H9 (cell line): ENCODE measurements at regions not wholly inside any gene's neighbourhood (a gene's known extent, or its start where the extent isn't known, plus 50 kb on each side); places are given as distances from the start of the nearest gene placed in this dataset.

ENCODE experiments used
- DNase-seq: peaks from one replicate; pipeline ENCODE4 v3.0.0-alpha.2; 2017
- H2AFZ ChIP-seq: one replicate; pipeline ENCODE4 v1.6.1; 2013; ENCODE audit warnings: mild to moderate bottlenecking, low read length, control low read depth, moderate library complexity
- H2AK5ac ChIP-seq: 2 replicates; pipeline ENCODE4 v1.6.1; 2013; ENCODE audit warnings: low read length, control low read depth, mixed read lengths; ENCODE audit not compliant: insufficient read length
- H2BK120ac ChIP-seq: one replicate; pipeline ENCODE4 v1.6.1; 2013; ENCODE audit warnings: low read depth, mild to moderate bottlenecking, low read length, control low read depth, inconsistent platforms; ENCODE audit not compliant: poor library complexity, severe bottlenecking
- H2BK12ac ChIP-seq: 2 replicates; pipeline ENCODE4 v1.6.1; 2013; ENCODE audit warnings: low read length, control low read depth, mixed read lengths, low read depth; ENCODE audit not compliant: insufficient read length
- H2BK15ac ChIP-seq: 2 replicates; pipeline ENCODE4 v1.6.1; 2013; ENCODE audit warnings: low read depth, low read length, control low read depth
- H2BK20ac ChIP-seq: one replicate; pipeline ENCODE4 v1.6.1; 2013; ENCODE audit warnings: low read depth, mild to moderate bottlenecking, low read length, control low read depth, inconsistent platforms; ENCODE audit not compliant: poor library complexity, severe bottlenecking
- H2BK5ac ChIP-seq: 2 replicates; pipeline ENCODE4 v1.6.1; 2013; ENCODE audit warnings: low read length, control low read depth, mixed read lengths; ENCODE audit not compliant: insufficient read length
- H3K14ac ChIP-seq: 2 replicates; pipeline ENCODE4 v1.6.1; 2013; ENCODE audit warnings: low read length, control low read depth; ENCODE audit not compliant: insufficient read depth
- H3K18ac ChIP-seq: 2 replicates; pipeline ENCODE4 v1.6.1; 2013; ENCODE audit warnings: low read depth, mild to moderate bottlenecking, mixed read lengths, low read length, control low read depth; ENCODE audit not compliant: insufficient read length
- H3K23ac ChIP-seq: 2 replicates; pipeline ENCODE4 v1.6.1; 2013; ENCODE audit warnings: low read length, control low read depth, mixed read lengths, low read depth; ENCODE audit not compliant: insufficient read length
- H3K23me2 ChIP-seq: 2 replicates; pipeline ENCODE4 v1.6.1; 2013; ENCODE audit warnings: low read depth, mild to moderate bottlenecking, mixed read lengths, low read length, control low read depth; ENCODE audit not compliant: insufficient read length, poor library complexity, severe bottlenecking
- H3K27ac ChIP-seq: 2 replicates; pipeline ENCODE4 v1.5.1; 2013; ENCODE audit warnings: low read length, control low read depth, mixed read lengths, low read depth; ENCODE audit not compliant: insufficient read length
- H3K27me3 ChIP-seq: 2 replicates; pipeline ENCODE4 v1.6.1; 2013; ENCODE audit warnings: low read length, control low read depth, inconsistent platforms; ENCODE audit not compliant: insufficient read depth
- H3K4ac ChIP-seq: 2 replicates; pipeline ENCODE4 v1.6.1; 2013; ENCODE audit warnings: low read depth, mild to moderate bottlenecking, control low read depth, inconsistent platforms, low read length, moderate library complexity
- H3K4me1 ChIP-seq: 2 replicates; pipeline ENCODE4 v1.6.1; 2013; ENCODE audit warnings: low read length, control low read depth, inconsistent platforms; ENCODE audit not compliant: insufficient read depth
- H3K4me2 ChIP-seq: 2 replicates; pipeline ENCODE4 v1.6.1; 2013; ENCODE audit warnings: low read length, control low read depth, mixed read lengths; ENCODE audit not compliant: insufficient read length, insufficient read depth
- H3K56ac ChIP-seq: 2 replicates; pipeline ENCODE4 v1.6.1; 2013; ENCODE audit warnings: low read depth, mild to moderate bottlenecking, mixed read lengths, low read length, control low read depth; ENCODE audit not compliant: insufficient read length
- H3K79me1 ChIP-seq: 2 replicates; pipeline ENCODE4 v1.6.1; 2013; ENCODE audit warnings: low read depth, mild to moderate bottlenecking, moderate library complexity, low read length, control low read depth, inconsistent platforms; ENCODE audit not compliant: insufficient read depth, poor library complexity, severe bottlenecking
- H3K79me2 ChIP-seq: 2 replicates; pipeline ENCODE4 v1.6.1; 2013; ENCODE audit warnings: low read length, control low read depth, inconsistent platforms; ENCODE audit not compliant: insufficient read depth
- H3K9ac ChIP-seq: 2 replicates; pipeline ENCODE4 v1.6.1; 2013; ENCODE audit warnings: low read length, control low read depth, mixed read lengths; ENCODE audit not compliant: insufficient read length; ENCODE audit errors: extremely low read depth
- H3K9me3 ChIP-seq: one replicate; pipeline ENCODE4 v1.6.1; 2013; ENCODE audit warnings: low read depth, low read length, inconsistent platforms; ENCODE audit not compliant: control insufficient read depth
- H3T11ph ChIP-seq: one replicate; pipeline ENCODE4 v1.6.1; 2013; ENCODE audit warnings: mild to moderate bottlenecking, low read length, control low read depth, inconsistent platforms
- H4K20me1 ChIP-seq: one replicate; pipeline ENCODE4 v1.6.1; 2013; ENCODE audit not compliant: control insufficient read depth, insufficient read length, insufficient read depth
- H4K5ac ChIP-seq: 2 replicates; pipeline ENCODE4 v1.6.1; 2013; ENCODE audit warnings: low read depth, mild to moderate bottlenecking, mixed read lengths, low read length, control low read depth; ENCODE audit not compliant: insufficient read length
- H4K8ac ChIP-seq: replicated peaks from 2 replicates; pipeline ENCODE4 v1.6.1; 2013; ENCODE audit warnings: low read length, control low read depth, mixed read lengths, low read depth; ENCODE audit not compliant: insufficient read length
- H4K91ac ChIP-seq: 2 replicates; pipeline ENCODE4 v1.6.1; 2013; ENCODE audit warnings: low read depth, mild to moderate bottlenecking, moderate library complexity, mixed read lengths, low read length, control low read depth; ENCODE audit not compliant: insufficient read length
- H3K27ac Mint-ChIP-seq, 3 experiments: 2 replicates in 2 of 3; 3 replicates in 1 of 3; pipeline ENCODE4 v1.8.0; 2020 to 2021; ENCODE audit warnings: mixed read lengths in 3 of 3, mild to moderate bottlenecking in 1 of 3, moderate library complexity in 1 of 3
- H3K27me3 Mint-ChIP-seq: 2 replicates; pipeline ENCODE4 v1.8.0; 2021; ENCODE audit warnings: low read depth, mild to moderate bottlenecking, moderate library complexity, mixed read lengths
- H3K36me3 Mint-ChIP-seq, 3 experiments: 2 replicates in 2 of 3; 3 replicates in 1 of 3; pipeline ENCODE4 v1.8.0; 2020 to 2021; ENCODE audit warnings: low read depth in 3 of 3, mixed read lengths in 3 of 3; ENCODE audit not compliant: insufficient read depth in 1 of 3
- H3K4me1 Mint-ChIP-seq, 2 experiments: 2 replicates each; pipeline ENCODE4 v1.8.0; 2020; ENCODE audit warnings: mixed read lengths in 2 of 2
- H3K4me3 Mint-ChIP-seq, 2 experiments: 2 replicates in 1 of 2; 3 replicates in 1 of 2; pipeline ENCODE4 v1.8.0; 2020 to 2021; ENCODE audit warnings: mild to moderate bottlenecking in 2 of 2, mixed read lengths in 2 of 2, moderate library complexity in 1 of 2
- H3K9me3 Mint-ChIP-seq, 2 experiments: 2 replicates in 1 of 2; 3 replicates in 1 of 2; pipeline ENCODE4 v1.8.0; 2020; ENCODE audit warnings: mild to moderate bottlenecking in 2 of 2, mixed read lengths in 2 of 2, moderate library complexity in 1 of 2
- CTCF ChIP-seq: fragments of 200-600 bp; sonication (generic); conservative IDR thresholded peaks from 3 replicates; pipeline ENCODE4 v1.8.0; 2021; ENCODE audit warnings: antibody characterized with exemption, mild to moderate bottlenecking
- WGBS: extraction: QIAGEN DNeasy Blood & Tissue Kit; methylation state at CpG from one replicate; pipeline ENCODE4 v1.1.7; 2013; ENCODE audit warnings: missing lambda C conversion rate, low lambda C conversion rate, mixed read lengths; ENCODE audit not compliant: insufficient read length; ENCODE audit errors: extremely low coverage; 5-methylcytosine and 5-hydroxymethylcytosine counted together

GRCh38 chr2:42974721-42975717, 182.6 kb upstream of the HAAO start:
- H3K36me3 Mint-ChIP-seq, result no peaks in the 10 kb centered on the region; a peak in 1 of 7 replicates
- no peak overlapping the region for H2BK12ac ChIP-seq
- no peak overlapping the region for H3K4ac ChIP-seq
- no peaks in the 10 kb centered on the region for H4K20me1 ChIP-seq
- no peak overlapping the region; a peak in 1 of 7 replicates for H3K27ac Mint-ChIP-seq
- H2AFZ ChIP-seq, result no peak overlapping the region
- no peak overlapping the region for H2BK120ac ChIP-seq
- H4K91ac ChIP-seq, result no peak overlapping the region
- H3K23me2 ChIP-seq, result peaks cover 3% of the 10 kb centered on the region
- no peaks in the 10 kb centered on the region for H3K4me1 ChIP-seq
- peak; percentile 82 for DNase-seq
- peaks cover 16 to 18% of the 10 kb centered on the region in 2 experiments for H3K4me1 Mint-ChIP-seq
- no peak overlapping the region for H3K23ac ChIP-seq
- H3K27me3 ChIP-seq, result no peaks in the 10 kb centered on the region
- H3K9ac ChIP-seq, result no peak overlapping the region
- no peak overlapping the region for H3K27ac ChIP-seq
- H3K18ac ChIP-seq, result no peak overlapping the region
- no peak overlapping the region for H3K56ac ChIP-seq
- H4K5ac ChIP-seq, result no peak overlapping the region
- no CpG with 5 or more reads among the region's 40 CpGs for WGBS
- H2BK15ac ChIP-seq, result no peak overlapping the region
- H3K79me1 ChIP-seq, result no peaks in the 10 kb centered on the region
- peak overlapping the region; percentile 55 to 67; a peak in 4 of 5 replicates for H3K4me3 Mint-ChIP-seq
- H3K79me2 ChIP-seq, result no peaks in the 10 kb centered on the region
- no peak overlapping the region for H3T11ph ChIP-seq
- TF ChIP-seq CTCF, result peak; percentile 84
- no peaks in the 10 kb centered on the region for H3K9me3 ChIP-seq
- peak overlapping the region; percentile 47 for H3K4me2 ChIP-seq
- 0 out of 2 replicates have a peak overlapping the region, but pooled peaks have one; percentile 57 for H3K14ac ChIP-seq
- H2BK20ac ChIP-seq, result no peak overlapping the region
- H2AK5ac ChIP-seq, result no peak overlapping the region
- no peaks in the 10 kb centered on the region; a peak in 1 of 5 replicates for H3K9me3 Mint-ChIP-seq
- H2BK5ac ChIP-seq, result no peak overlapping the region
- H3K27me3 Mint-ChIP-seq, result peaks cover 3% of the 10 kb centered on the region
- no peak overlapping the region for H4K8ac ChIP-seq
